Left ventricle myocardium superior (tissue), 1 donor: ENCODE measurements at regions not wholly inside any gene's neighbourhood (a gene's known extent, or its start where the extent isn't known, plus 50 kb on each side); places are given as distances from the start of the nearest gene placed in this dataset.

Experiments
- ATAC-seq: fragments of 200-7000 bp; cut with Tn5 transposase; one replicate; pipeline ENCODE4 v1.9.1; 2020; ENCODE audit warnings: mild to moderate bottlenecking, moderate library complexity
- DNase-seq: peaks from one replicate; pipeline ENCODE4 v3.0.0-alpha.2; 2020
- intact Hi-C: fragments of 100-400 bp; cut with micrococcal nuclease; formaldehyde crosslinking; loops from one replicate; pipeline ENCODE4 v1.11.0; 2022
- donor health status: DM: no; HTN: yes; CAD: no; lungs with severe emphysema.

- ATAC-seq: no peak
- intact Hi-C loops: no loop called here
- no peak for DNase-seq
Observed at GRCh38 chr7:22631730-22632129, 95.3 kb upstream of the IL6 start.

GRCh38 chr7:22630069-22630468 is 96.9 kb upstream of the IL6 start:
- DNase-seq: no peak
- intact Hi-C loops: no loop called here
- no peak for ATAC-seq

- ATAC-seq (no peak), DNase-seq (no peak)
- intact Hi-C loops: no loop called here
Observed at GRCh38 chr7:22629056-22629455, 97.9 kb upstream of the IL6 start.

- intact Hi-C loops: no loop called here
- DNase-seq (no peak), ATAC-seq (no peak)
Observed at GRCh38 chr7:22628112-22628511, 98.9 kb upstream of the IL6 start.

- no peak for DNase-seq
- no peak for ATAC-seq
Observed at GRCh38 chr7:22627136-22627535, 99.9 kb upstream of the IL6 start.

GRCh38 chr7:22625251-22625650 is 101.7 kb upstream of the IL6 start:
- intact Hi-C loops: no loop called here
- ATAC-seq (no peak), DNase-seq (no peak)

More at GRCh38 chr7:22627136-22627535, 99.9 kb upstream of the IL6 start:
- intact Hi-C loops: no loop called here

- intact Hi-C loops: no loop called here
- no peak for ATAC-seq
Observed at GRCh38 chr7:22624781-22625180, 102.2 kb upstream of the IL6 start.

GRCh38 chr7:22622116-22622785 is 104.7 kb upstream of the IL6 start:
- intact Hi-C loops: no loop called here
- ATAC-seq (no peak), DNase-seq (no peak)

More at GRCh38 chr7:22624781-22625180, 102.2 kb upstream of the IL6 start:
- no peak for DNase-seq

GRCh38 chr7:22618528-22618927 is 108.5 kb upstream of the IL6 start:
- intact Hi-C loops: no loop called here
- DNase-seq: no peak
- ATAC-seq: no peak

- ATAC-seq (no peak), DNase-seq (no peak)
- intact Hi-C loops: no loop called here
Observed at GRCh38 chr7:22617166-22617565, 109.8 kb upstream of the IL6 start.

GRCh38 chr7:22613496-22613895 is 113.5 kb upstream of the IL6 start:
- intact Hi-C loops: no loop called here

GRCh38 chr7:22612776-22613175 is 112.8 kb upstream of the STEAP1B start:
- ATAC-seq: no peak
- intact Hi-C loops: no loop called here
- DNase-seq: no peak

More at GRCh38 chr7:22613496-22613895, 113.5 kb upstream of the IL6 start:
- DNase-seq (no peak), ATAC-seq (no peak)

GRCh38 chr7:22611758-22612079 is 111.7 kb upstream of the STEAP1B start:
- no peak for DNase-seq
- intact Hi-C loops: no loop called here
- ATAC-seq: no peak

- intact Hi-C loops: no loop called here
- DNase-seq (no peak), ATAC-seq (no peak)
Observed at GRCh38 chr7:22610951-22611757, 111.2 kb upstream of the STEAP1B start.

GRCh38 chr7:22610263-22610662 is 110.3 kb upstream of the STEAP1B start:
- intact Hi-C loops: no loop called here
- ATAC-seq (no peak), DNase-seq (no peak)

GRCh38 chr7:22607180-22607579 is 107.2 kb upstream of the STEAP1B start:
- DNase-seq: no peak
- no peak for ATAC-seq
- intact Hi-C loops: no loop called here

- DNase-seq (no peak), ATAC-seq (no peak)
Observed at GRCh38 chr7:22604246-22604645, 104.3 kb upstream of the STEAP1B start.

GRCh38 chr7:22601812-22602565 is 102.0 kb upstream of the STEAP1B start:
- ATAC-seq (peak; percentile 28), DNase-seq (no peak)
- intact Hi-C loops: no loop called here

More at GRCh38 chr7:22604246-22604645, 104.3 kb upstream of the STEAP1B start:
- intact Hi-C loops: no loop called here

GRCh38 chr7:22601408-22601807 is 101.4 kb upstream of the STEAP1B start:
- intact Hi-C loops: no loop called here
- ATAC-seq (no peak), DNase-seq (no peak)

GRCh38 chr7:22601003-22601402 is 101.0 kb upstream of the STEAP1B start:
- DNase-seq (no peak), ATAC-seq (peak; percentile 35)
- intact Hi-C loops: no loop called here
